ENCODE measurements at regions not wholly inside any gene's neighbourhood (a gene's known extent, or its start where the extent isn't known, plus 50 kb on each side); places are given as distances from the start of the nearest gene placed in this dataset.

- no peak overlapping the region for H3K4me3 Mint-ChIP-seq (ENCODE audit: low read depth)
- DNase-seq (ENCODE audit: low spot score, unreplicated experiment) = no peak
Observed at GRCh38 chr14:34007902-34008301, 57.0 kb upstream of the EGLN3 start.

GRCh38 chr14:34005901-34006300, 55.0 kb upstream of the EGLN3 start:
- no peak for DNase-seq (ENCODE audit: low spot score, unreplicated experiment)
- Mint-ChIP-seq H3K9me3 (ENCODE audit: low read depth) (peaks cover 6% of the 10 kb centered on the region), H3K27me3 (peaks cover 12% of the 10 kb centered on the region), H3K4me3 (ENCODE audit: low read depth) (no peak overlapping the region), H3K4me1 (ENCODE audit: low read depth) (peaks cover 4% of the 10 kb centered on the region), H3K36me3 (ENCODE audit: insufficient read depth) (no peaks in the 10 kb centered on the region), H3K27ac (no peak overlapping the region)
- no peak for TF ChIP-seq CTCF (IDR thresholded peaks at IDR 0.05; ENCODE audit: unreplicated experiment)

More at GRCh38 chr14:34007902-34008301, 57.0 kb upstream of the EGLN3 start:
- Mint-ChIP-seq H3K27ac (no peak overlapping the region), H3K4me1 (ENCODE audit: low read depth) (peaks cover 2% of the 10 kb centered on the region), H3K9me3 (ENCODE audit: low read depth) (peaks cover 6% of the 10 kb centered on the region), H3K27me3 (no peaks in the 10 kb centered on the region), H3K36me3 (ENCODE audit: insufficient read depth) (no peaks in the 10 kb centered on the region)
- no peak for TF ChIP-seq CTCF (IDR thresholded peaks at IDR 0.05; ENCODE audit: unreplicated experiment)

GRCh38 chr14:34004881-34005280, 54.0 kb upstream of the EGLN3 start:
- Mint-ChIP-seq H3K9me3 (ENCODE audit: low read depth) (peaks cover 1% of the 10 kb centered on the region), H3K36me3 (ENCODE audit: insufficient read depth) (no peaks in the 10 kb centered on the region), H3K4me3 (ENCODE audit: low read depth) (no peak overlapping the region), H3K27ac (no peak overlapping the region), H3K4me1 (ENCODE audit: low read depth) (peaks cover 4% of the 10 kb centered on the region), H3K27me3 (peaks cover 14% of the 10 kb centered on the region)
- DNase-seq (ENCODE audit: low spot score, unreplicated experiment) = no peak
- TF ChIP-seq CTCF (IDR thresholded peaks at IDR 0.05; ENCODE audit: unreplicated experiment) = no peak

GRCh38 chr14:34003691-34004090, 52.8 kb upstream of the EGLN3 start:
- TF ChIP-seq CTCF (IDR thresholded peaks at IDR 0.05; ENCODE audit: unreplicated experiment) = no peak
- Mint-ChIP-seq H3K27ac (no peak overlapping the region), H3K9me3 (ENCODE audit: low read depth) (no peaks in the 10 kb centered on the region), H3K4me3 (ENCODE audit: low read depth) (no peak overlapping the region), H3K27me3 (peaks cover 14% of the 10 kb centered on the region), H3K36me3 (ENCODE audit: insufficient read depth) (no peaks in the 10 kb centered on the region), H3K4me1 (ENCODE audit: low read depth) (peaks cover 4% of the 10 kb centered on the region)
- DNase-seq (ENCODE audit: low spot score, unreplicated experiment) = no peak

GRCh38 chr14:34003082-34003668, 52.3 kb upstream of the EGLN3 start:
- no peak for DNase-seq (ENCODE audit: low spot score, unreplicated experiment)
- TF ChIP-seq CTCF (IDR thresholded peaks at IDR 0.05; ENCODE audit: unreplicated experiment) = no peak
- peaks cover 4% of the 10 kb centered on the region for H3K4me1 Mint-ChIP-seq (ENCODE audit: low read depth)
- no peaks in the 10 kb centered on the region for H3K36me3 Mint-ChIP-seq (ENCODE audit: insufficient read depth)
- H3K27ac Mint-ChIP-seq = no peak overlapping the region
- H3K4me3 Mint-ChIP-seq (ENCODE audit: low read depth) = no peak overlapping the region
- H3K27me3 Mint-ChIP-seq = peaks cover 14% of the 10 kb centered on the region
- no peaks in the 10 kb centered on the region for H3K9me3 Mint-ChIP-seq (ENCODE audit: low read depth)
